ENCODE measurements at regions not wholly inside any gene's neighbourhood (a gene's known extent, or its start where the extent isn't known, plus 50 kb on each side); places are given as distances from the start of the nearest gene placed in this dataset.

DNA sequence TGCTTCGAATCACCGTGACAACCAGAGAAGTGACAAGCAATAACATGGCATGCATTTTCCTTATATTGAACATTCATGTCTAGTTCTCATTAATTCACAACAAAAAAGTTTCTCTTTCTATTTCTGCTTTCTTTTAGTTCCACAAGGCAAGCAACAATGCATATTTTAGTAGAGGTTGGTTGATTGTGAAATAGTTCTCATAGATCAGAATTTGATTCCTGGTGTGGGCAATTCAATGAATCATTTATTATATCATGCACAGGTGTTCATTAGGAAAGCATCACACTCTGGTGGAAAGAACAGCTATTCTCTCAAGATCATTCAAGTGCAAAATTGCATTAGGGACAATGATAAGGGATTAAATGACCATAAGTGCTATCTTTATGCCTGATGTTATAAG lies 980.9 kb downstream of the BRINP3 start:
- no peak for ATAC-seq
- no peak for TF ChIP-seq PPARA (CRISPR knock-in tag; IDR thresholded peaks at IDR 0.05; ENCODE audit: borderline replicate concordance)
- TF ChIP-seq ZNF8 (CRISPR knock-in tag; IDR thresholded peaks at IDR 0.05): no peak

DNA sequence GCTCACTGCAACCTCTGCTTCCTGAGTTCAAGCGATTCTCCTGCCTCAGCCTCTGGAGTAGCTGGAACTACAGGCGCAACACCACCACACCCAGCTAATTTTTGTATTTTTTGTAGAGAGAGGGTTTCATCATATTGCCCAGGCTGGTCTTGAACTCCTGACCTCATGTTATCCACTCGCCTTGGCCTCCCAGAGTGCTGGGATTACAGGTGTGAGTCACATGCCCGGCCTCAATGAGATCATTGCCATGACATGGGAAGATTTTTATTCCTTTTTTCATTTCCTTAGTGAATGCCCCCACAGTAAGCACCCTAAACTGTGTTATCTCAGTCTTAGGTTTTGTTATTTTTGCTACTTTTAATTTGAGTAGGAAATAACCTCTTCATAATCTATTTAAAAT lies 977.9 kb downstream of the BRINP3 start:
- TF ChIP-seq ISL1 (CRISPR knock-in tag; IDR thresholded peaks at IDR 0.05) (no peak), SNAI2 (CRISPR knock-in tag; IDR thresholded peaks at IDR 0.05) (no peak), OSR1 (CRISPR knock-in tag; IDR thresholded peaks at IDR 0.05) (no peak), ARNTL (CRISPR knock-in tag; IDR thresholded peaks at IDR 0.05; ENCODE audit: borderline replicate concordance, low read depth) (no peak), ZNF8 (CRISPR knock-in tag; IDR thresholded peaks at IDR 0.05) (no peak), PPARA (CRISPR knock-in tag; IDR thresholded peaks at IDR 0.05; ENCODE audit: borderline replicate concordance) (no peak), ZFP30 (CRISPR knock-in tag; IDR thresholded peaks at IDR 0.05) (no peak)
- TF ChIP-seq, protein P1, sequence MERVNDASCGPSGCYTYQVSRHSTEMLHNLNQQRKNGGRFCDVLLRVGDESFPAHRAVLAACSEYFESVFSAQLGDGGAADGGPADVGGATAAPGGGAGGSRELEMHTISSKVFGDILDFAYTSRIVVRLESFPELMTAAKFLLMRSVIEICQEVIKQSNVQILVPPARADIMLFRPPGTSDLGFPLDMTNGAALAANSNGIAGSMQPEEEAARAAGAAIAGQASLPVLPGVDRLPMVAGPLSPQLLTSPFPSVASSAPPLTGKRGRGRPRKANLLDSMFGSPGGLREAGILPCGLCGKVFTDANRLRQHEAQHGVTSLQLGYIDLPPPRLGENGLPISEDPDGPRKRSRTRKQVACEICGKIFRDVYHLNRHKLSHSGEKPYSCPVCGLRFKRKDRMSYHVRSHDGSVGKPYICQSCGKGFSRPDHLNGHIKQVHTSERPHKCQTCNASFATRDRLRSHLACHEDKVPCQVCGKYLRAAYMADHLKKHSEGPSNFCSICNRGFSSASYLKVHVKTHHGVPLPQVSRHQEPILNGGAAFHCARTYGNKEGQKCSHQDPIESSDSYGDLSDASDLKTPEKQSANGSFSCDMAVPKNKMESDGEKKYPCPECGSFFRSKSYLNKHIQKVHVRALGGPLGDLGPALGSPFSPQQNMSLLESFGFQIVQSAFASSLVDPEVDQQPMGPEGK (CRISPR knock-in tag; IDR thresholded peaks at IDR 0.05; ENCODE audit: borderline replicate concordance): no peak
- TF ChIP-seq, protein P2, sequence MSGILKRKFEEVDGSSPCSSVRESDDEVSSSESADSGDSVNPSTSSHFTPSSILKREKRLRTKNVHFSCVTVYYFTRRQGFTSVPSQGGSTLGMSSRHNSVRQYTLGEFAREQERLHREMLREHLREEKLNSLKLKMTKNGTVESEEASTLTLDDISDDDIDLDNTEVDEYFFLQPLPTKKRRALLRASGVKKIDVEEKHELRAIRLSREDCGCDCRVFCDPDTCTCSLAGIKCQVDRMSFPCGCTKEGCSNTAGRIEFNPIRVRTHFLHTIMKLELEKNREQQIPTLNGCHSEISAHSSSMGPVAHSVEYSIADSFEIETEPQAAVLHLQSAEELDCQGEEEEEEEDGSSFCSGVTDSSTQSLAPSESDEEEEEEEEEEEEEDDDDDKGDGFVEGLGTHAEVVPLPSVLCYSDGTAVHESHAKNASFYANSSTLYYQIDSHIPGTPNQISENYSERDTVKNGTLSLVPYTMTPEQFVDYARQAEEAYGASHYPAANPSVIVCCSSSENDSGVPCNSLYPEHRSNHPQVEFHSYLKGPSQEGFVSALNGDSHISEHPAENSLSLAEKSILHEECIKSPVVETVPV (CRISPR knock-in tag; IDR thresholded peaks at IDR 0.05): no peak
- ATAC-seq: no peak

DNA sequence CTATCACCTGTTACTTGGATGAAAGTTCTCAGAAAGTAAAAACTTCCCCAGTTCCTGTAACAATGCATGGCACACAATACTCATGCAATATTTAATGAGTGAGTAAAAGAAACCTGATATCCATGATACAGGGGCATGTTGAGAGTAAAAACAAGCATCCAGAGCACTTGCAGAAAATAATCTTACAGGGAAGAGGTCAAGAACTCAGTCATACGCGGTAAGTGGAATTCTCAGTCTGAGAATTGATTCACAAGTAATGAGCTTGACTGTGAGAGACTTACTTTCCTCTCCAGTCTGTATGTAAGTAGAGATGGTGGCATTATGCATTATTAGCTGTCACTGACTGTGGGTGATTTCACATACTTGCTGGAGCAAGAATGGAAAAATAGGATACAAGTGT lies 976.9 kb downstream of the BRINP3 start:
- TF ChIP-seq ESRRG (CRISPR knock-in tag; IDR thresholded peaks at IDR 0.05) (no peak), GLIS3 (CRISPR knock-in tag; IDR thresholded peaks at IDR 0.05) (no peak), BACH2 (CRISPR knock-in tag; IDR thresholded peaks at IDR 0.05; ENCODE audit: borderline replicate concordance) (no peak), TCF4 (CRISPR knock-in tag; IDR thresholded peaks at IDR 0.05; ENCODE audit: borderline replicate concordance) (no peak), ARNTL (CRISPR knock-in tag; IDR thresholded peaks at IDR 0.05; ENCODE audit: borderline replicate concordance, low read depth) (no peak), ZC3H10 (CRISPR knock-in tag; IDR thresholded peaks at IDR 0.05) (no peak), ZNF70 (CRISPR knock-in tag; IDR thresholded peaks at IDR 0.05) (no peak), ZNF8 (CRISPR knock-in tag; IDR thresholded peaks at IDR 0.05) (no peak), TOX (CRISPR knock-in tag; IDR thresholded peaks at IDR 0.05; ENCODE audit: borderline replicate concordance) (no peak), ZNF565 (CRISPR knock-in tag; conservative IDR thresholded peaks at IDR 0.05; ENCODE audit: low read depth) (no peak), OSR1 (CRISPR knock-in tag; IDR thresholded peaks at IDR 0.05) (no peak), CSDC2 (CRISPR knock-in tag; IDR thresholded peaks at IDR 0.05) (no peak), RARB (CRISPR knock-in tag; IDR thresholded peaks at IDR 0.05) (no peak), SNAI2 (CRISPR knock-in tag; IDR thresholded peaks at IDR 0.05) (no peak)
- TF ChIP-seq, protein P3, sequence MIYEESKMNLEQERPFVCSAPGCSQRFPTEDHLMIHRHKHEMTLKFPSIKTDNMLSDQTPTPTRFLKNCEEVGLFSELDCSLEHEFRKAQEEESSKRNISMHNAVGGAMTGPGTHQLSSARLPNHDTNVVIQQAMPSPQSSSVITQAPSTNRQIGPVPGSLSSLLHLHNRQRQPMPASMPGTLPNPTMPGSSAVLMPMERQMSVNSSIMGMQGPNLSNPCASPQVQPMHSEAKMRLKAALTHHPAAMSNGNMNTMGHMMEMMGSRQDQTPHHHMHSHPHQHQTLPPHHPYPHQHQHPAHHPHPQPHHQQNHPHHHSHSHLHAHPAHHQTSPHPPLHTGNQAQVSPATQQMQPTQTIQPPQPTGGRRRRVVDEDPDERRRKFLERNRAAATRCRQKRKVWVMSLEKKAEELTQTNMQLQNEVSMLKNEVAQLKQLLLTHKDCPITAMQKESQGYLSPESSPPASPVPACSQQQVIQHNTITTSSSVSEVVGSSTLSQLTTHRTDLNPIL (CRISPR knock-in tag; IDR thresholded peaks at IDR 0.05; ENCODE audit: low read depth): no peak
- TF ChIP-seq, protein P4, sequence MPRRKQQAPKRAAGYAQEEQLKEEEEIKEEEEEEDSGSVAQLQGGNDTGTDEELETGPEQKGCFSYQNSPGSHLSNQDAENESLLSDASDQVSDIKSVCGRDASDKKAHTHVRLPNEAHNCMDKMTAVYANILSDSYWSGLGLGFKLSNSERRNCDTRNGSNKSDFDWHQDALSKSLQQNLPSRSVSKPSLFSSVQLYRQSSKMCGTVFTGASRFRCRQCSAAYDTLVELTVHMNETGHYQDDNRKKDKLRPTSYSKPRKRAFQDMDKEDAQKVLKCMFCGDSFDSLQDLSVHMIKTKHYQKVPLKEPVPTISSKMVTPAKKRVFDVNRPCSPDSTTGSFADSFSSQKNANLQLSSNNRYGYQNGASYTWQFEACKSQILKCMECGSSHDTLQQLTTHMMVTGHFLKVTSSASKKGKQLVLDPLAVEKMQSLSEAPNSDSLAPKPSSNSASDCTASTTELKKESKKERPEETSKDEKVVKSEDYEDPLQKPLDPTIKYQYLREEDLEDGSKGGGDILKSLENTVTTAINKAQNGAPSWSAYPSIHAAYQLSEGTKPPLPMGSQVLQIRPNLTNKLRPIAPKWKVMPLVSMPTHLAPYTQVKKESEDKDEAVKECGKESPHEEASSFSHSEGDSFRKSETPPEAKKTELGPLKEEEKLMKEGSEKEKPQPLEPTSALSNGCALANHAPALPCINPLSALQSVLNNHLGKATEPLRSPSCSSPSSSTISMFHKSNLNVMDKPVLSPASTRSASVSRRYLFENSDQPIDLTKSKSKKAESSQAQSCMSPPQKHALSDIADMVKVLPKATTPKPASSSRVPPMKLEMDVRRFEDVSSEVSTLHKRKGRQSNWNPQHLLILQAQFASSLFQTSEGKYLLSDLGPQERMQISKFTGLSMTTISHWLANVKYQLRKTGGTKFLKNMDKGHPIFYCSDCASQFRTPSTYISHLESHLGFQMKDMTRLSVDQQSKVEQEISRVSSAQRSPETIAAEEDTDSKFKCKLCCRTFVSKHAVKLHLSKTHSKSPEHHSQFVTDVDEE (CRISPR knock-in tag; IDR thresholded peaks at IDR 0.05): no peak
- TF ChIP-seq, protein P1 (CRISPR knock-in tag; IDR thresholded peaks at IDR 0.05; ENCODE audit: borderline replicate concordance): no peak
- peak; percentile 69 for ATAC-seq

Data from SK-N-SH treated with all-trans-retinoic acid at 6 μM for 48 hours (cell line).